Retinal pigment epithelial cell (primary cell): ENCODE measurements at regions not wholly inside any gene's neighbourhood (a gene's known extent, or its start where the extent isn't known, plus 50 kb on each side); places are given as distances from the start of the nearest gene placed in this dataset.

Source experiments
- DNase-seq: peaks from one replicate; pipeline ENCODE4 v3.0.0-alpha.2; 2010; ENCODE audit warnings: low read depth
- H3K4me3 ChIP-seq: 2 replicates; pipeline ENCODE4 v1.5.1; 2011; ENCODE audit warnings: mild to moderate bottlenecking, low read length, control low read depth, moderate library complexity
- TF ChIP-seq, protein P1 (sequence below): conservative IDR thresholded peaks from 2 replicates; pipeline ENCODE4 v1.5.1; 2011; ENCODE audit warnings: low read depth, low read length, control low read depth, inconsistent platforms

DNA sequence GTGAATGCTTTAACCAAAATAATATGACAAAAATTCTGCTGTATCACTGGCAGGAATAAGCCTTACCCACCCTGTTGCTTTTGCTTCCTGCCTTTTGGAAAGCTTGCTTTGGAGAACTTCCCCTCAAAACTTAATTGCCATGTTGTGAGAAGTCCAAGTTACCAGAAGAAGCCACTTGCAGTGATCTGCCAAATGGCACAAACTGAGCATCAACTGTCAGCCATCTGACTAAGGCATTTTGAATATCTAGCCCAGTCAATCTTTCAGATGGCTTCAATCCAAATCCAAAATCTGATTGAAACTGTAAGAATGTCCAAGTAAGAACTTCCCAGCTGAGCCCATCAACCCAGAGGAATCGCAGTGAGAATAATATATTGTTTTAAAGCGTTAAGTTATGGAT is 216.5 kb upstream of the ZC3H15 start:
- H3K4me3 ChIP-seq = no peak overlapping the region
- no peak for DNase-seq
- TF ChIP-seq, protein P1, sequence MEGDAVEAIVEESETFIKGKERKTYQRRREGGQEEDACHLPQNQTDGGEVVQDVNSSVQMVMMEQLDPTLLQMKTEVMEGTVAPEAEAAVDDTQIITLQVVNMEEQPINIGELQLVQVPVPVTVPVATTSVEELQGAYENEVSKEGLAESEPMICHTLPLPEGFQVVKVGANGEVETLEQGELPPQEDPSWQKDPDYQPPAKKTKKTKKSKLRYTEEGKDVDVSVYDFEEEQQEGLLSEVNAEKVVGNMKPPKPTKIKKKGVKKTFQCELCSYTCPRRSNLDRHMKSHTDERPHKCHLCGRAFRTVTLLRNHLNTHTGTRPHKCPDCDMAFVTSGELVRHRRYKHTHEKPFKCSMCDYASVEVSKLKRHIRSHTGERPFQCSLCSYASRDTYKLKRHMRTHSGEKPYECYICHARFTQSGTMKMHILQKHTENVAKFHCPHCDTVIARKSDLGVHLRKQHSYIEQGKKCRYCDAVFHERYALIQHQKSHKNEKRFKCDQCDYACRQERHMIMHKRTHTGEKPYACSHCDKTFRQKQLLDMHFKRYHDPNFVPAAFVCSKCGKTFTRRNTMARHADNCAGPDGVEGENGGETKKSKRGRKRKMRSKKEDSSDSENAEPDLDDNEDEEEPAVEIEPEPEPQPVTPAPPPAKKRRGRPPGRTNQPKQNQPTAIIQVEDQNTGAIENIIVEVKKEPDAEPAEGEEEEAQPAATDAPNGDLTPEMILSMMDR = no peak

GRCh38 chr2:186273953-186274352 is 212.1 kb upstream of the ZC3H15 start:
- no peak for DNase-seq
- no peak overlapping the region for H3K4me3 ChIP-seq
- TF ChIP-seq, protein P1 = no peak

- no peak overlapping the region for H3K4me3 ChIP-seq
- TF ChIP-seq, protein P1 = no peak
- DNase-seq = no peak
Measured at GRCh38 chr2:186274936-186275575, 211.0 kb upstream of the ZC3H15 start.

- no peak overlapping the region for H3K4me3 ChIP-seq
- TF ChIP-seq, protein P1 = no peak
- DNase-seq = no peak
Measured at GRCh38 chr2:186276909-186277308, 209.2 kb upstream of the ZC3H15 start.

GRCh38 chr2:186281726-186282125 is 204.3 kb upstream of the ZC3H15 start:
- DNase-seq = no peak
- H3K4me3 ChIP-seq = no peak overlapping the region
- TF ChIP-seq, protein P1 = no peak

DNA sequence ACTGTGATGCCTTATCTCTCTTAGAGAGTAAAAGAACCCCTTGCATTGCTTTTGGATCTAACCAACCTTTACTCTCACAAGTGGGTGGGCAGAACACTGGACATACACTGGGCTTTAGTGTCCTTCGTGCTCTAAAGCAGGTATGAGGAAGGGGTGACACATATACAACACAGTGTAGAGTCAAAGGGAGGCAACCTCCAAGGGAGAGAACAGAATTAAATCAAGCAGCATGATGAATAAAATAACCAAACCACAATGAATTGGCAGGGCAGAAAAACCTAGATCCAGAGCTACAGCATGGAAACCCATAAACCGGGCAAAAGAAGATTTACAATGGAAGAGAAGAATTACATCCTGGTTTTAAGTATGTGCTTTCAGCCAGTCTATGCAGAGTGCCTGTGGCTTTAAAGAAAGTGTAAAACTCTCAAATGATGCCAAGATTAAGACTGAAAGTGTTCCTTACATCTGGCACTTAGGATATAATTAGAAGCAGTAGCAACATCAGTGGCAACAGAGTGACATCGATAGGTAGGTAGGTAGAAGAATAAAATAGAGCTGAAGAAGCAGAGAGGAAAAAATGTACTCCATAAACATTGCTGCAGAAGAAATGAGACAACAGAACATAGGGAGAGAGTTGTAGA is 191.7 kb upstream of the ZC3H15 start:
- TF ChIP-seq, protein P1 = no peak
- H3K4me3 ChIP-seq = no peak overlapping the region
- DNase-seq = no peak

- DNase-seq = no peak
- no peak overlapping the region for H3K4me3 ChIP-seq
- TF ChIP-seq, protein P1 = no peak
Measured at GRCh38 chr2:186299610-186300009, 186.4 kb upstream of the ZC3H15 start.
